ENCODE measurements at regions not wholly inside any gene's neighbourhood (a gene's known extent, or its start where the extent isn't known, plus 50 kb on each side); places are given as distances from the start of the nearest gene placed in this dataset.

- DNase-seq: no peak
- H3K79me1 ChIP-seq (ENCODE audit: insufficient read depth, low read depth, low read length, poor library complexity, severe bottlenecking): no peaks in the 10 kb centered on the region
- no peaks in the 10 kb centered on the region for H3K9me3 ChIP-seq (ENCODE audit: control insufficient read depth, low read depth, low read length)
- H2BK5ac ChIP-seq (ENCODE audit: insufficient read length, low read length): no peak overlapping the region
- H3K27ac ChIP-seq (ENCODE audit: insufficient read length, low read depth, low read length): no peak overlapping the region
- Mint-ChIP-seq H3K27ac (no peak overlapping the region), H3K9me3 (no peaks in the 10 kb centered on the region), H3K4me3 (no peak overlapping the region), H3K27me3 (ENCODE audit: low read depth) (no peaks in the 10 kb centered on the region; the same call in 1 of the 2 replicates), H3K36me3 (ENCODE audit: insufficient read depth in 1 of 3, low read depth in 3 of 3) (no peaks in the 10 kb centered on the region), H3K4me1 (no peaks in the 10 kb centered on the region)
- no peak overlapping the region for H2BK15ac ChIP-seq (ENCODE audit: low read depth, low read length)
- H3K23ac ChIP-seq (ENCODE audit: insufficient read length, low read depth, low read length): no peak overlapping the region
- H4K5ac ChIP-seq (ENCODE audit: insufficient read length, low read depth, low read length): no peak overlapping the region
- H2BK120ac ChIP-seq (ENCODE audit: low read depth, low read length, poor library complexity, severe bottlenecking): no peak overlapping the region
- H2BK20ac ChIP-seq (ENCODE audit: low read depth, low read length, poor library complexity, severe bottlenecking): no peak overlapping the region
- H3K4me1 ChIP-seq (ENCODE audit: insufficient read depth, low read length): no peaks in the 10 kb centered on the region
- no peaks in the 10 kb centered on the region for H3K23me2 ChIP-seq (ENCODE audit: insufficient read length, low read depth, low read length, poor library complexity, severe bottlenecking)
- no peaks in the 10 kb centered on the region for H4K20me1 ChIP-seq (ENCODE audit: control insufficient read depth, insufficient read depth, insufficient read length)
- no CpG with 5 or more reads among the region's 1 CpG for WGBS (ENCODE audit: extremely low coverage, insufficient read length, low lambda C conversion rate)
- H3K18ac ChIP-seq (ENCODE audit: insufficient read length, low read depth, low read length): no peak overlapping the region
- no peak overlapping the region for H4K8ac ChIP-seq (replicated peaks; ENCODE audit: insufficient read length, low read depth, low read length)
- no peak overlapping the region for H3K14ac ChIP-seq (ENCODE audit: insufficient read depth, low read length)
- no peak overlapping the region for H3K9ac ChIP-seq (ENCODE audit: extremely low read depth, insufficient read length, low read length)
- no peak overlapping the region for H2AK5ac ChIP-seq (ENCODE audit: insufficient read length, low read length)
- TF ChIP-seq CTCF (conservative IDR thresholded peaks at IDR 0.05): no peak
- no peak overlapping the region for H3K4ac ChIP-seq (ENCODE audit: low read depth, low read length)
- H3K4me2 ChIP-seq (ENCODE audit: insufficient read depth, insufficient read length, low read length): no peak overlapping the region
- H3K79me2 ChIP-seq (ENCODE audit: insufficient read depth, low read length): no peaks in the 10 kb centered on the region
- no peak overlapping the region for H4K91ac ChIP-seq (ENCODE audit: insufficient read length, low read depth, low read length)
- no peak overlapping the region for H3T11ph ChIP-seq (ENCODE audit: low read length)
- no peak overlapping the region for H2AFZ ChIP-seq (ENCODE audit: low read length)
- H2BK12ac ChIP-seq (ENCODE audit: insufficient read length, low read depth, low read length): no peak overlapping the region
- H3K56ac ChIP-seq (ENCODE audit: insufficient read length, low read depth, low read length): no peak overlapping the region
- no peaks in the 10 kb centered on the region for H3K27me3 ChIP-seq (ENCODE audit: insufficient read depth, low read length)
Observed at GRCh38 chr6:53214172-53214571, 65.5 kb upstream of the GCM1 start.
